ENCODE measurements at regions not wholly inside any gene's neighbourhood (a gene's known extent, or its start where the extent isn't known, plus 50 kb on each side); places are given as distances from the start of the nearest gene placed in this dataset.

DNA sequence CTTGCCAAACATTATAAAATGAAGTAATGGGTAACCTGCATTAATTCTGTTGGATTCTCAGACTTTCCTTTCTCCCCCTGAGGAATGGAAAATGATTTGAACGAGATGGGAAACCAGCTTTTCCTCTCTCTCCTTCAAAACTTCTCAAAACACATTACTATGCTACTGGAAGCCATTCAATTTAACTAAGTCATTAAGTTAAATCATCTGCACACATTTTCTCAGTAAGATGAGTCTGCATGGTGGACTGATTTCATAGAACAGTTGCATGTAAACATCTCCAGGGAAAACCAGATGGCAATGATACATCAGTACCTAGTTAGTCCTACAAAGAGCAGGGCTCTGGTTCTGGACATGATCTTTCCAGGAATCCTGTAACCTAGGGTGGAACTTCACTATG is 59.9 kb downstream of the BMP4 start:
- Mint-ChIP-seq H3K27me3 (ENCODE audit: low read depth) (peaks cover 11% of the 10 kb centered on the region), H3K9me3 (no peaks in the 10 kb centered on the region), H3K4me1 (ENCODE audit: low read depth) (no peaks in the 10 kb centered on the region), H3K36me3 (ENCODE audit: low read depth) (no peaks in the 10 kb centered on the region), H3K27ac (no peak overlapping the region), H3K4me3 (no peak overlapping the region)
- intact Hi-C loops (cut with micrococcal nuclease): no loop called here
- DNase-seq: no peak
- CTCF ChIA-PET: interaction anchor here (0.6 kb wide), 1 partner anchor 515 kb away, joined by 3 read pairs; no protein-coding TSS in a partner anchor

DNA sequence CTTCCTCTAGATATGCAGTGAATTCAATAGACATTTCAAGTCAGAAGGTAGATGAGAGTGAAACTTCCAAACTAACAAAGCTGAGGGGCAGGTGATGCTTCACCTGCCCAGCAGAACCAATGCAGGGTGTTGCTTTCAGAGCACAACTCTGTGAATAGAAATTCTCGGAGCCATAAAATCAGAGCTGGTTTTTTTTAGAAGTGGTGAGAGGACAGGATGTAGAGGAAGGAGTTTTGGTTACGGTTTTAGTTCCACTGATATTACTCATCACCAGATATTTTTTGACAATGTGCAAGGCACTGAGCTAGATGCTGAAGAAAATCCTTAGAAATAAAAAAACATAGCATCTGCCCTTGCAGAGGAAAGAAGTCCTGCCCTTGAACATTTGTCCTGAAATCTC is 62.2 kb downstream of the BMP4 start:
- peaks cover 14% of the 10 kb centered on the region for H3K27me3 Mint-ChIP-seq (ENCODE audit: low read depth)
- H3K27ac Mint-ChIP-seq: no peak overlapping the region
- H3K4me3 Mint-ChIP-seq: no peak overlapping the region
- CTCF ChIA-PET: no interaction called here
- no peak for DNase-seq
- H3K9me3 Mint-ChIP-seq: no peaks in the 10 kb centered on the region
- intact Hi-C loops (cut with micrococcal nuclease): no loop called here
- H3K4me1 Mint-ChIP-seq (ENCODE audit: low read depth): no peaks in the 10 kb centered on the region
- no peaks in the 10 kb centered on the region for H3K36me3 Mint-ChIP-seq (ENCODE audit: low read depth)

DNA sequence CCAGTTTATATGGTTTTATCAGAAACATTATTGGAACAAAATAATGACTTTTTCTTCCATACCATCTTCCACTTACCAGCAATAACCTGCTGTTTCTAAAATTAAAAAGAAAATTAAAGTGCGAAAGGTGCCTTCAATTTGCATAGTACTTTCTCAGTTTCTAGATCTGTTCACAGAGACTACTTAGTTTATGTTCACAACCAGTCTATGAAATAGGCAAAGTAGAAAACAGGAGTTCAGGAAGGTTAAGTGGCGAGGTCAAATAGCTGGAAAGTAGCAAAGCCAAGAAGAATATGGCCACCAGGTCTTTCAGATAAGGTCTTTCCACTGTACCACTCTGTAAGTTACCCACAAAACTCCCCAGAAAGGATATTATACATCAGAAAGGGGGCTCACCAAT is 63.3 kb downstream of the BMP4 start:
- DNase-seq: no peak
- H3K36me3 Mint-ChIP-seq (ENCODE audit: low read depth): no peaks in the 10 kb centered on the region
- H3K4me3 Mint-ChIP-seq: no peak overlapping the region
- intact Hi-C loops (cut with micrococcal nuclease): no loop called here
- CTCF ChIA-PET: no interaction called here
- no peak overlapping the region for H3K27ac Mint-ChIP-seq
- H3K27me3 Mint-ChIP-seq (ENCODE audit: low read depth): peaks cover 12% of the 10 kb centered on the region
- H3K4me1 Mint-ChIP-seq (ENCODE audit: low read depth): no peaks in the 10 kb centered on the region
- H3K9me3 Mint-ChIP-seq: no peaks in the 10 kb centered on the region

DNA sequence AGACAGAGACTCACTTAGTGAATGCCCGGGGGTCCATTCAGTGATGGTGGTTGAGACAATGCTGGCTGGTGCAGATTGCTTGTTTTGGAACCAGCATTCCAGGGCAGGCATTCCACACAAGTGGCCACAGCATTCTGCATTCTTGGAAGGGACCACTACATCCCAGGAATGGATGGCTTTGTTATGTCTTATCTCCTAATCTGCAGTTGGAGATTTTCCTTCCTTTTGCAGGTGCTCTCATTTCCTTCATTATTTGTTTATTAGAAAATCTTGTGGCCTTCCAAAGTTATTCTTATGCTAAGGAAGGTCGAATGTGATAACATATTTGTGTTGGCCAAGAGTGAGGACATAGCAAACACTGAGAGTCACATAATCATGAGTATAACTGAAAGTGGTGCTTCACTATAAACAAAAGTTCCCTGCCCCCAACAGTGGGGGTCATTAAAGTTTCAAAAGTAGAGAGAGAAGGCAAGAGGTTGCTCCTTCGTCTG is 66.0 kb downstream of the BMP4 start:
- Mint-ChIP-seq H3K27me3 (ENCODE audit: low read depth) (peaks cover 4% of the 10 kb centered on the region), H3K4me3 (no peak overlapping the region), H3K36me3 (ENCODE audit: low read depth) (no peaks in the 10 kb centered on the region), H3K9me3 (peaks cover 3% of the 10 kb centered on the region), H3K27ac (no peak overlapping the region), H3K4me1 (ENCODE audit: low read depth) (no peaks in the 10 kb centered on the region)
- intact Hi-C loops (cut with micrococcal nuclease): no loop called here
- CTCF ChIA-PET: no interaction called here
- no peak for DNase-seq

DNA sequence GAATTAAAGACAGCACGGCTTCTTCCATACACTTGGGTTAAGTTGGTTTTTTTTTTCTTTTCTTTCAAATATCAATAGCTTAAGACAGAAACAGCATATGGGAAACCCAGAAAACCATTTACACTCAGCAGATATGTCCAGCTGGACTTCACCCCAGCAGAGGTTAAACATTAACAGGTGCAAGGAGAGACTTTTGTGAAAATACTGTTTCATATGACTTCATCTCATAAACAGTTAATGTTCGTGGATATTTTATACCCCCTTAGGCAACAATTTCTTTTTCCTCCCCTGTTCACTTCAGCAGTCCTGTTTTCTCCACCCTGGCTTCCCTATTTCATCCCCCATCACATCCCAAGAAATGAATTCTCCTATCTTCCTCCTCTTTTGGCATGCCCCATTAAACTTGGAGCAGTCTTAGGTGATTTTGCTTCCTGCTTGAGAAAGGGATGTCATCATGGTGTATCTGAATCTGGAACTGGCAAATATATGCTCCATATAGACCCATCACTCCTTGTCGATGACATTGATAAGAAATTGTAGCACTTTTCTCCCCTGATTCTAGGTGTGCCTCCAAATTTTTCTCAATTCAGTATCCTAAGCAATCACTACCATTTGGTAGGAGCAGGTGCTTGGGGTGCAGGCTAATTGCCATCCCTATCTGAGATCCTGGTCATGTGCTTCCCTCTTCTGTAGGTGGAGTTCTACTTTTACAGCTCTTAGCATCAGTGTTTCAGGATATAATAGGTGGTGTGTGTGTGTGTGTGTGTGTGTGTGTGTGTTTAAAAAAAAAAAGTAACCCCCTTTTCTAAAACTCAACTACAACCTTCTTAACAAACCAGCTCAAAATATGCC is 67.9 kb downstream of the BMP4 start:
- Mint-ChIP-seq H3K9me3 (peaks cover 3% of the 10 kb centered on the region), H3K36me3 (ENCODE audit: low read depth) (no peaks in the 10 kb centered on the region), H3K4me3 (no peak overlapping the region), H3K4me1 (ENCODE audit: low read depth) (no peaks in the 10 kb centered on the region), H3K27me3 (ENCODE audit: low read depth) (peaks cover 8% of the 10 kb centered on the region), H3K27ac (no peak overlapping the region)
- intact Hi-C loops (cut with micrococcal nuclease): no loop called here
- no peak for DNase-seq
- CTCF ChIA-PET: interaction anchor here (0.6 kb wide), 2 partner anchors 359 to 1021 kb away, joined by 3 to 5 read pairs; no protein-coding TSS in a partner anchor

DNA sequence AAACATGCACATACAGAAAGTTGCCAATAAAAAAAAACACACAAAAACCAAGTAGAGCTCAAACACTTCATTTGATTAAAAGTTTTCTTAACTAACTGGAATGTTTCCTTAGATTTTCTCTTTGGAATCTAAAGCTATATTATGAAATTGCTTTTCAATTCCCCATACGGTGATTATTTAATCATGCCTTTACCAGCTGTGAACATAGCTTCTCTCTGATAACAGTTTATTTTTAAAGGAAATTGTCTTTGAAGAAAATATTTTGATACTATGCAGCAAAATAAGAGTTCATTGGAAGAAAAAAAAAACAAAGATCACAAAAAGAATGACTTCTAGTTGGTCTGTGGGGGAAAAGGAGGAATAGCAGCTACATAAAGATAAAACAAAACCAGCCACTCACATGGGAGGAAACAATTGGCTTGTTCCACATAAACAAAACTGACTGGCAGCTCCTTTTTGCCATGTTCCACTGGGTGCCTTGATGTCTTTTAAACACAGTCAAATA is 71.4 kb downstream of the BMP4 start:
- CTCF ChIA-PET: no interaction called here
- H3K27ac Mint-ChIP-seq: no peak overlapping the region
- intact Hi-C loops (cut with micrococcal nuclease): no loop called here
- H3K4me3 Mint-ChIP-seq: no peak overlapping the region
- no peaks in the 10 kb centered on the region for H3K4me1 Mint-ChIP-seq (ENCODE audit: low read depth)
- DNase-seq: no peak
- H3K36me3 Mint-ChIP-seq (ENCODE audit: low read depth): no peaks in the 10 kb centered on the region
- peaks cover 12% of the 10 kb centered on the region for H3K27me3 Mint-ChIP-seq (ENCODE audit: low read depth)
- peaks cover 3% of the 10 kb centered on the region for H3K9me3 Mint-ChIP-seq

DNA sequence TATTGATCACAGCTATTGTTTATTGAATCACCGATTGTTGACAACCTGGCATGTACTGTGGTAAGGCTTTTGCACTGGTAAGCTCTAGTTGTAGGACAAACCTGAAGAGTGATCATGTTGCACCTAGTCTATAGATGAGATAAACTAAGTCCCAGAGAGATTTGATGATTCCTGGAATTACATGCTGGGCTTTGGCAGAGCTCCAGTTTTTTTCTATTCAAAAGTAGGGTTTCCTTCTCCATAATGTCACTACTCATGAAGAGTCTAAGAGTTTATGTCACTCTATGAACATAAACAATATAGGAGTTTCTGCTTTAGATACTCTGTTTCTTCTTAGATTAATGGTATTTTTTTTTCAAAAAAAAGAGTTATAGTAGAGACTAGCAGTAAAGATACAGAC is 72.0 kb downstream of the BMP4 start:
- no peaks in the 10 kb centered on the region for H3K36me3 Mint-ChIP-seq (ENCODE audit: low read depth)
- CTCF ChIA-PET: interaction anchor here (0.7 kb wide), 1 partner anchor 258 kb away, joined by 3 read pairs; no protein-coding TSS in a partner anchor
- intact Hi-C loops (cut with micrococcal nuclease): no loop called here

DNA sequence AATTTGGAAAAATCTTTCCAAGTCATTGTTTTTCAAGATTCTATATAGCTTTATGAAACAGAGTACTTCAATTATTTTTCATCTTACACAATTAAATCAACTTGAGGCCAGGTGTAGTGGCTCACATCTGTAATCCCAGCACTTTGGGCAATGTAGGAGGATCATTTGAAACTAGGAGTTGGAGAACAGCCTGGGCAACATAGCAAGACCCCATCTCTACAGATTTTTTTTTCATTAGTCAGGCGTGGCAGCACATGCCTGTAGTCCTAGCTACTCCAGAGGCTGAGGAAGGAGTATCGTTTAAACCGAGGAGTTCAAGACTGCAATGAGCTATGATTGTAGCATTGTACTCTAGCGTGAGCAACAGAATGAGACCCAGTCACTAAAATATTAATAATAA is 72.9 kb downstream of the BMP4 start:
- Mint-ChIP-seq H3K9me3 (peaks cover 3% of the 10 kb centered on the region), H3K27me3 (ENCODE audit: low read depth) (peaks cover 9% of the 10 kb centered on the region), H3K27ac (no peak overlapping the region), H3K4me3 (no peak overlapping the region), H3K36me3 (ENCODE audit: low read depth) (no peaks in the 10 kb centered on the region), H3K4me1 (ENCODE audit: low read depth) (no peaks in the 10 kb centered on the region)
- intact Hi-C loops (cut with micrococcal nuclease): no loop called here
- CTCF ChIA-PET: no interaction called here
- no peak for DNase-seq

More for the DNA sequence above, 72.0 kb downstream of the BMP4 start:
- peaks cover 11% of the 10 kb centered on the region for H3K27me3 Mint-ChIP-seq (ENCODE audit: low read depth)
- H3K9me3 Mint-ChIP-seq: peaks cover 3% of the 10 kb centered on the region
- H3K4me3 Mint-ChIP-seq: no peak overlapping the region
- no peak overlapping the region for H3K27ac Mint-ChIP-seq
- H3K4me1 Mint-ChIP-seq (ENCODE audit: low read depth): no peaks in the 10 kb centered on the region
- no peak for DNase-seq

DNA sequence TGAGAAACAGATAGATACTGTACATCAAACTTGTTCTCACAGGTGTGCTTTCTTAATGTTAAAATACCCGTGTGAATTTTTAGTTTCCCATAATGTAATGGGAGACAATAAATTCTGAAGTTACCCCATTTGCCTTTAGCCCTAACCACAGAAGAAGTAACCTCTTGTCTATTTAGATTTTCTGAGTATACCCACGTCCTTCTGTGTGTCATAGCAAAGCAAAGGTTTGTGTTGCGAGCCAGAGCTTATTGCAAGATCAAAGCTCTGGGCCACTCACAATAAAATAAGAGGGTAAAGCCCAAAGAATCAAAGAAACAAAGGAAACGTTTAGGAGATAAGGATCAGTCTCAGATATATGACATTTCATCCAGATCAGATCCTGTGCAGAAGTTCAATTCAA is 73.9 kb downstream of the BMP4 start:
- intact Hi-C loops (cut with micrococcal nuclease): no loop called here
- CTCF ChIA-PET: no interaction called here
- Mint-ChIP-seq H3K4me1 (ENCODE audit: low read depth) (no peaks in the 10 kb centered on the region), H3K4me3 (no peak overlapping the region), H3K27me3 (ENCODE audit: low read depth) (peaks cover 9% of the 10 kb centered on the region), H3K27ac (no peak overlapping the region), H3K36me3 (ENCODE audit: low read depth) (no peaks in the 10 kb centered on the region), H3K9me3 (peaks cover 3% of the 10 kb centered on the region)
- no peak for DNase-seq

DNA sequence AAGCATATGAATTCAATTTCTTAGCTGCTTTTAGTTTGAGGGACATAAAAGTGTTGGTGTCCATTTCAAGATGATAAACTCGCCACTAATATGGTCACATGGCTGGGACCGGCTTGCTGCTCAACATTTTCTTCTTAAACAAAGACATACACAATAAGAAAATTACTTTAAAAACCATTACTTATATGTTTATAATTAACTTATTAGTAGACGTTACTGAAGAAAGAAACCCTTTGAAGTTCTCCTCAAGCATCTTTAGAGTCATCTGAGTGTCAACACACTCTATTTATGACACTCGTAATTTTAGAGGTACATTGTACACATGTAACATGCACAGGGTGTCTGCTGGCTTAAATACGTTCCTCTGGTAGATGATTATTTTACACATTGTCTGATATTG is 74.7 kb downstream of the BMP4 start:
- H3K4me1 Mint-ChIP-seq (ENCODE audit: low read depth): no peaks in the 10 kb centered on the region
- intact Hi-C loops (cut with micrococcal nuclease): no loop called here
- no peaks in the 10 kb centered on the region for H3K36me3 Mint-ChIP-seq (ENCODE audit: low read depth)
- H3K27ac Mint-ChIP-seq: no peak overlapping the region
- peaks cover 9% of the 10 kb centered on the region for H3K27me3 Mint-ChIP-seq (ENCODE audit: low read depth)
- CTCF ChIA-PET: no interaction called here
- H3K4me3 Mint-ChIP-seq: no peak overlapping the region
- H3K9me3 Mint-ChIP-seq: peaks cover 3% of the 10 kb centered on the region
- no peak for DNase-seq

DNA sequence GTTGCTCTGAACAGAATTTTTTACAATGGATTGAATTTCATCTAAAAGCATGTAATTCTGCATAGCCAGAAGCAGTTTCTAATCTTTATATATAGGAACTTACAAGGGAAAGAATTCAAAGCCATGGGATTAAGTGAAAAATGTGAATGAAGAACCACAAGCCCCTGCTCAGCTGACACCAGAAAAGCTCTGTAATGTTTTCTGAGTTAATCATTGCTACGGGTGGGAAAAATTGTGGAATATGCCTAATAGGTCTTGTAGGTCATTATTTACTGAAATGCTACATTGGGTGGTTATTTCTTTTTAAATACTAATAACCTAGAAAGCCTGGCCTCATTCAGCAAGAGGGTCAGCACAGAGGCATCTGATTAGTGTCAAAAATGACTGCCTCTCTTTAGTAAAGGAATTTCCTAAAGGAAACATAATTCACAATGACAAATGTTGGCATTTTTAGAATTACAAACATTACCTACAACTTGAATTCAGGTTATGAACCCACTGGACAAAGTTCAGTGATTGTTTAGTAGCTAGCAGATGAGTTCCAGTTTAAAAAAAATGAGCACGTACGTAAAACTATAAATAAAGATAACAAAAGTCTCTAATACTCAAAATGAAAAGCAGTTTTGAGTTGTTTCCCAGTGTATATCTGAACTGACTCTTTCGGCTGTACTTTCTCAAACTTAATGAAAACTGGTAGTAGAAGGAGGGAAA is 75.3 kb downstream of the BMP4 start:
- intact Hi-C loops (cut with micrococcal nuclease): no loop called here
- CTCF ChIA-PET: no interaction called here

DNA sequence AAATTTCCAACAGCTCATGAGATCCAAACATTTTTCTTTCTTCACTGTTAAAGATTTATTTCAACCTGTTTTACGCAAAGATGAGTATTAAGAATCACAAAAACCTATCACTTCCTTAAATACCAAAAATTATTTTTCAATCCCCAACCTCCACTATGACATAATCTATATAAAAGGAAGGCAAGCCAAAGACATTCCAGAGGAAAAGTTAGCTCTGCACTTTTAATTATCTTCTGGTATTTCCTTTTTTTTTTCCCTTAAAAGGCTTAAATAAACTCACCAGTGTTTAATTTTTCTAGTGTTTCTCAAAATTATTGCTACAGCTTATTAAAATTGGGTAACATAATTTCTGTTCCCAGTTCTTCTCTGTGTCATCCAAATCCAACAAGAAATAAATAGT is 75.9 kb downstream of the BMP4 start:
- H3K4me1 Mint-ChIP-seq (ENCODE audit: low read depth): no peaks in the 10 kb centered on the region
- CTCF ChIA-PET: no interaction called here
- peaks cover 9% of the 10 kb centered on the region for H3K27me3 Mint-ChIP-seq (ENCODE audit: low read depth)
- no peak for DNase-seq
- no peaks in the 10 kb centered on the region for H3K36me3 Mint-ChIP-seq (ENCODE audit: low read depth)
- H3K27ac Mint-ChIP-seq: no peak overlapping the region
- no peaks in the 10 kb centered on the region for H3K9me3 Mint-ChIP-seq
- intact Hi-C loops (cut with micrococcal nuclease): no loop called here
- H3K4me3 Mint-ChIP-seq: no peak overlapping the region

More for the DNA sequence above, 75.3 kb downstream of the BMP4 start:
- no peak overlapping the region for H3K27ac Mint-ChIP-seq
- H3K36me3 Mint-ChIP-seq (ENCODE audit: low read depth): no peaks in the 10 kb centered on the region
- no peaks in the 10 kb centered on the region for H3K4me1 Mint-ChIP-seq (ENCODE audit: low read depth)
- no peaks in the 10 kb centered on the region for H3K9me3 Mint-ChIP-seq
- H3K27me3 Mint-ChIP-seq (ENCODE audit: low read depth): peaks cover 9% of the 10 kb centered on the region
- no peak overlapping the region for H3K4me3 Mint-ChIP-seq
- no peak for DNase-seq
